Cardiac muscle cell (in vitro differentiated cells and primary cell): ENCODE measurements at regions not wholly inside any gene's neighbourhood (a gene's known extent, or its start where the extent isn't known, plus 50 kb on each side); places are given as distances from the start of the nearest gene placed in this dataset.
"Not testable (repeated sequence)": the region's sequence is repeated elsewhere in the genome, so short reads cannot be mapped to it uniquely, and the experiment has no call there.

Experiments used
- DNase-seq, 2 donors: peaks; one replicate each; pipeline versions ENCODE4 v3.0.0 to v3.0.0-alpha.2; 2010 to 2017; ENCODE audit warnings: low read depth in 1 of 2, low spot score in 1 of 2
- H3K27ac ChIP-seq: fragments of 200-600 bp; sonication (generic); 2 replicates; pipeline ENCODE4 v1.5.1; 2016
- H3K27me3 ChIP-seq: fragments of 200-600 bp; sonication (generic); 2 replicates; pipeline ENCODE4 v1.6.0; 2016; ENCODE audit warnings: control low read depth
- H3K36me3 ChIP-seq: fragments of 200-600 bp; sonication (generic); 2 replicates; pipeline ENCODE4 v1.5.1; 2016; ENCODE audit warnings: control low read depth
- H3K4me1 ChIP-seq: fragments of 200-600 bp; sonication (generic); 2 replicates; pipeline ENCODE4 v1.8.1; 2017; ENCODE audit warnings: low read depth, mild to moderate bottlenecking, mixed run types
- H3K4me3 ChIP-seq: fragments of 200-600 bp; sonication (generic); 2 replicates; pipeline ENCODE4 v1.5.1; 2016; ENCODE audit warnings: mild to moderate bottlenecking
- H3K9me3 ChIP-seq: fragments of 200-600 bp; sonication (generic); 2 replicates; pipeline ENCODE4 v1.5.1; 2017; ENCODE audit warnings: low read depth, mild to moderate bottlenecking, control low read depth
- CTCF ChIP-seq: IDR thresholded peaks from 2 replicates; pipeline ENCODE4 v1.5.1; 2012; ENCODE audit warnings: low read depth, mild to moderate bottlenecking, low read length

DNA sequence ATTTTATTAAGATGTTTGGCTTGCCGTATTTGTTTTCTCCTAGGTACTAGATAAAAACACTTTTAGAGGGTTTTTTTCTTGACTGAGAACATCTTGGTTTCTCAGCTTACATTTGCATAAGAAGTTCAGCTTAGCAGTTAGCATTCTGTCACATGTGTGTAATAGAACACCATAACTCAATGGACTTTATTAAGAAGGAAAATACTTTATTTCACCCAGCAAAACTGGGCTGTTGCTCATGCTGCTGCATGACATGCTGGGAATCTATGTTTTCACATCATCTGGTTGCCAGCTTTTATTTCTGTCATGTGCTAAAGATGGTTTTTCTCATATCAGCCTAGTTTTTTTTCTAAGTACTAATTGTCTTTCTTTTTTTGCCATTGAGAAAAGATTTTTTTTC lies 144.6 kb downstream of the UTRN start:
- H3K27ac ChIP-seq, result no peak overlapping the region
- H3K27me3 ChIP-seq, result no peaks in the 10 kb centered on the region
- no peaks in the 10 kb centered on the region for H3K9me3 ChIP-seq
- no peaks in the 10 kb centered on the region for H3K4me1 ChIP-seq
- H3K36me3 ChIP-seq, result peaks cover 30% of the 10 kb centered on the region
- no peak for TF ChIP-seq CTCF
- no peak overlapping the region for H3K4me3 ChIP-seq
- DNase-seq, result no peak

GRCh38 chr6:144433446-144433845 lies 148.3 kb downstream of the UTRN start:
- Histone ChIP-seq H3K4me1 (peaks cover 15% of the 10 kb centered on the region), H3K36me3 (peaks cover 36% of the 10 kb centered on the region)
- H3K27ac ChIP-seq, H3K4me3 ChIP-seq, H3K27me3 ChIP-seq, H3K9me3 ChIP-seq, DNase-seq: not testable (repeated sequence)

GRCh38 chr6:144434308-144434990 lies 149.3 kb downstream of the UTRN start:
- DNase-seq, result peak in 1 of 2 donors; percentile 86
- no peaks in the 10 kb centered on the region for H3K27me3 ChIP-seq
- H3K27ac ChIP-seq, result no peak overlapping the region
- peaks cover 15% of the 10 kb centered on the region for H3K4me1 ChIP-seq
- H3K4me3 ChIP-seq, result no peak overlapping the region
- H3K36me3 ChIP-seq, result peaks cover 36% of the 10 kb centered on the region
- no peak for TF ChIP-seq CTCF
- H3K9me3 ChIP-seq, result no peaks in the 10 kb centered on the region

GRCh38 chr6:144435602-144436426 lies 150.7 kb downstream of the UTRN start:
- no peaks in the 10 kb centered on the region for H3K9me3 ChIP-seq
- peaks cover 32% of the 10 kb centered on the region for H3K36me3 ChIP-seq
- H3K27ac ChIP-seq, result peak overlapping the region; percentile 50
- no peaks in the 10 kb centered on the region for H3K27me3 ChIP-seq
- no peak for TF ChIP-seq CTCF
- peaks cover 15% of the 10 kb centered on the region for H3K4me1 ChIP-seq
- H3K4me3 ChIP-seq, result no peak overlapping the region
- no peak for DNase-seq

GRCh38 chr6:144437105-144437504 lies 152.0 kb downstream of the UTRN start:
- H3K9me3 ChIP-seq, result no peaks in the 10 kb centered on the region
- no peak overlapping the region for H3K4me3 ChIP-seq
- TF ChIP-seq CTCF, result no peak
- peaks cover 39% of the 10 kb centered on the region for H3K36me3 ChIP-seq
- no peaks in the 10 kb centered on the region for H3K27me3 ChIP-seq
- peaks cover 15% of the 10 kb centered on the region for H3K4me1 ChIP-seq
- no peak for DNase-seq
- no peak overlapping the region for H3K27ac ChIP-seq

- H3K4me3 ChIP-seq, result no peak overlapping the region
- no peak for DNase-seq
- no peaks in the 10 kb centered on the region for H3K9me3 ChIP-seq
- TF ChIP-seq CTCF, result no peak
- H3K4me1 ChIP-seq, result peaks cover 15% of the 10 kb centered on the region
- no peak overlapping the region for H3K27ac ChIP-seq
- no peaks in the 10 kb centered on the region for H3K27me3 ChIP-seq
- H3K36me3 ChIP-seq, result peaks cover 47% of the 10 kb centered on the region
These were observed 153.0 kb downstream of the UTRN start for GRCh38 chr6:144438103-144438502.
